ENCODE measurements at regions not wholly inside any gene's neighbourhood (a gene's known extent, or its start where the extent isn't known, plus 50 kb on each side); places are given as distances from the start of the nearest gene placed in this dataset.

DNA sequence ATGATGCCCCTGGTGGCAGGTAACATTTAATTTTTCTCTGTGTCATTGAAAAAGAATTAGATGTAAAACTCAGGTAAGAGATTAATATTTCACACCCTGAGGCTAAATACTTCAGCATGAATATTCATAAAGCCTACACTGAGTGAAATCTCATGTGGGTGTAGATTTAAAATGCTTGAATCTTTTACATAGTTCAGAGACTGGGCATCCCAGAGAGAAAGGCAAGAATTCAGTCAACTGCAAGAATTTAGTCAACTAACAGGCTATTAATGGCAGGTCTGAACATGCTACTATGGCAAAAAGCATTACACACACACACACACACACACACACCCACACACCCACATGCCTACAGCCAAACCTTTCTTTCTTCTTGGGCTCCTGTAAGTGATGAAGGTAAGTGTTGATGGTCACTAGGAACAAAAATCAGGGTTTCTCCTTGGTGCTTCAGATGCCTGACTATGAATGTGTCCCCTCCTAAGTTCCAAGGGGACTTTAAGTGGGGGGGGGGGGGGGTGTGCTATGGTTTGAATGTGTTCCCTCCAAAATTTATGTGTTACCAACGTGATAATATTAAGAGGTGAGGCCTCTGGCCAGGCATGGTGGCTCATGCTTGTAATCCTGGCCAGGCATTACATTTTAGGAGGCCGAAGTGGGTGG lies 63.7 kb upstream of the PSMD7 start:
- TF ChIP-seq, protein P1, sequence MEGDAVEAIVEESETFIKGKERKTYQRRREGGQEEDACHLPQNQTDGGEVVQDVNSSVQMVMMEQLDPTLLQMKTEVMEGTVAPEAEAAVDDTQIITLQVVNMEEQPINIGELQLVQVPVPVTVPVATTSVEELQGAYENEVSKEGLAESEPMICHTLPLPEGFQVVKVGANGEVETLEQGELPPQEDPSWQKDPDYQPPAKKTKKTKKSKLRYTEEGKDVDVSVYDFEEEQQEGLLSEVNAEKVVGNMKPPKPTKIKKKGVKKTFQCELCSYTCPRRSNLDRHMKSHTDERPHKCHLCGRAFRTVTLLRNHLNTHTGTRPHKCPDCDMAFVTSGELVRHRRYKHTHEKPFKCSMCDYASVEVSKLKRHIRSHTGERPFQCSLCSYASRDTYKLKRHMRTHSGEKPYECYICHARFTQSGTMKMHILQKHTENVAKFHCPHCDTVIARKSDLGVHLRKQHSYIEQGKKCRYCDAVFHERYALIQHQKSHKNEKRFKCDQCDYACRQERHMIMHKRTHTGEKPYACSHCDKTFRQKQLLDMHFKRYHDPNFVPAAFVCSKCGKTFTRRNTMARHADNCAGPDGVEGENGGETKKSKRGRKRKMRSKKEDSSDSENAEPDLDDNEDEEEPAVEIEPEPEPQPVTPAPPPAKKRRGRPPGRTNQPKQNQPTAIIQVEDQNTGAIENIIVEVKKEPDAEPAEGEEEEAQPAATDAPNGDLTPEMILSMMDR (IDR thresholded peaks at IDR 0.05; ENCODE audit: control extremely low read depth, extremely low read depth, low read depth, missing control alignments): no peak
- POLR2A ChIA-PET: no interaction called here
- CTCF ChIA-PET: no interaction called here
- DNase-seq (ENCODE audit: extremely low spot score): no peak

GRCh38 chr16:74230126-74230525 lies 66.5 kb upstream of the PSMD7 start:
- CTCF ChIA-PET: no interaction called here
- no peak for DNase-seq (ENCODE audit: extremely low spot score)
- TF ChIP-seq, protein P1 (IDR thresholded peaks at IDR 0.05; ENCODE audit: control extremely low read depth, extremely low read depth, low read depth, missing control alignments): no peak
- POLR2A ChIA-PET: no interaction called here

GRCh38 chr16:74226338-74226954 lies 70.2 kb upstream of the PSMD7 start:
- DNase-seq (ENCODE audit: extremely low spot score): no peak
- TF ChIP-seq, protein P1 (IDR thresholded peaks at IDR 0.05; ENCODE audit: control extremely low read depth, extremely low read depth, low read depth, missing control alignments): peak; percentile 16
- POLR2A ChIA-PET: no interaction called here

GRCh38 chr16:74224828-74225612 lies 71.6 kb upstream of the PSMD7 start:
- POLR2A ChIA-PET: interaction anchor here (0.6 kb wide), 1 partner anchor 70 kb away, joined by 3 read pairs; no protein-coding TSS in a partner anchor
- CTCF ChIA-PET: interaction anchor here (0.9 kb wide), 1 partner anchor 24 kb away, joined by 3 read pairs; no protein-coding TSS in a partner anchor
- TF ChIP-seq, protein P1 (IDR thresholded peaks at IDR 0.05; ENCODE audit: control extremely low read depth, extremely low read depth, low read depth, missing control alignments): no peak
- DNase-seq (ENCODE audit: extremely low spot score): no peak

More at GRCh38 chr16:74226338-74226954, 70.2 kb upstream of the PSMD7 start:
- CTCF ChIA-PET: interaction anchor here (0.8 to 2.4 kb wide), 6 partner anchors 9 to 48 kb away, joined by 3 to 6 read pairs (median 4); no protein-coding TSS in a partner anchor

GRCh38 chr16:74221828-74222227 lies 74.8 kb upstream of the PSMD7 start:
- no peak for DNase-seq (ENCODE audit: extremely low spot score)
- TF ChIP-seq, protein P1 (IDR thresholded peaks at IDR 0.05; ENCODE audit: control extremely low read depth, extremely low read depth, low read depth, missing control alignments): no peak
- ChIA-PET CTCF (no interaction called here), POLR2A (no interaction called here)

DNA sequence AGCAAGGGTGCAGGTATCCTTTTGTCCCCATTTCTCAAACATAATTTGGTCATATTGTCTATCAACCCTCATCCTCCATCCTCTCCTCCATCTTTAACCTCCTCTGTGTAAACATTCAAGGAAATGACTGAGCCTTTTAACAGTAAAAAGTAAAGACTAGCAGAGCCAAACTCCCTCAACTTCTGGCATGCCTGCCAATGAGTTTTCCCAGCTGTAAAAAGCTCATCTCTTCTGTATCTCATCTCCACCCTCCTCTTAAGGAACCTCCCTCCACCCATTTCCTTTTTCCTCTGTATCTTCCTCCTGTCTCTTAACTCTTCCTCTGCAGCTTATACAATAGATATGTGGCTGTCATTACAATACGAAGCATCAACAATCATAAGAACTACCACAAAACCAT lies 76.9 kb upstream of the PSMD7 start:
- CTCF ChIA-PET: no interaction called here
- no peak for DNase-seq (ENCODE audit: extremely low spot score)
- TF ChIP-seq, protein P1 (IDR thresholded peaks at IDR 0.05; ENCODE audit: control extremely low read depth, extremely low read depth, low read depth, missing control alignments): no peak
- POLR2A ChIA-PET: no interaction called here

All from GM10248 (cell line).